ENCODE measurements at regions not wholly inside any gene's neighbourhood (a gene's known extent, or its start where the extent isn't known, plus 50 kb on each side); places are given as distances from the start of the nearest gene placed in this dataset.

DNA sequence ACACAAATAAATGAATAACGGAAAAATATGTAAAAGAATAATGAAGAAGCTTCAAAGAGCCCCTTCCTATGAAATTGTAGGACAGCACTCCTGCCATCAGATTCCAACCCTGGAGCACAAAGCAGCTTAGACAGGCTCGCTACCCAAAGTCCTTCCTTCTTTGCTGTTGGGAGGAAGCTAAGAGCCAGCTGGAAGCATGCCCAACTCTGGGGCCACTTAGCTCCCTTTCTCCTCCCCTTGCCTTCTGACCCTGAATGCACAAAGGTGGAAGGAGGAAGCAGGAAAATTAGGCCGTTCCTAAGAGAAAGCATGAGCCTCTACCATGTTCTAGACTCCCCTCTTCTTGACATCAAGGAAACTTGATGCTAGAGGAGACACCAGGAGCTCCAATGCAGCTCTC is 700.8 kb downstream of the RNF144A start (continued):
- TF ChIP-seq SRF (IDR thresholded peaks at IDR 0.05; ENCODE audit: low read depth) (no peak), SP1 (IDR thresholded peaks at IDR 0.05; ENCODE audit: low read depth) (no peak)
- TF ChIP-seq, protein P1, sequence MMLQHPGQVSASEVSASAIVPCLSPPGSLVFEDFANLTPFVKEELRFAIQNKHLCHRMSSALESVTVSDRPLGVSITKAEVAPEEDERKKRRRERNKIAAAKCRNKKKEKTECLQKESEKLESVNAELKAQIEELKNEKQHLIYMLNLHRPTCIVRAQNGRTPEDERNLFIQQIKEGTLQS (IDR thresholded peaks at IDR 0.05) = no peak

DNA sequence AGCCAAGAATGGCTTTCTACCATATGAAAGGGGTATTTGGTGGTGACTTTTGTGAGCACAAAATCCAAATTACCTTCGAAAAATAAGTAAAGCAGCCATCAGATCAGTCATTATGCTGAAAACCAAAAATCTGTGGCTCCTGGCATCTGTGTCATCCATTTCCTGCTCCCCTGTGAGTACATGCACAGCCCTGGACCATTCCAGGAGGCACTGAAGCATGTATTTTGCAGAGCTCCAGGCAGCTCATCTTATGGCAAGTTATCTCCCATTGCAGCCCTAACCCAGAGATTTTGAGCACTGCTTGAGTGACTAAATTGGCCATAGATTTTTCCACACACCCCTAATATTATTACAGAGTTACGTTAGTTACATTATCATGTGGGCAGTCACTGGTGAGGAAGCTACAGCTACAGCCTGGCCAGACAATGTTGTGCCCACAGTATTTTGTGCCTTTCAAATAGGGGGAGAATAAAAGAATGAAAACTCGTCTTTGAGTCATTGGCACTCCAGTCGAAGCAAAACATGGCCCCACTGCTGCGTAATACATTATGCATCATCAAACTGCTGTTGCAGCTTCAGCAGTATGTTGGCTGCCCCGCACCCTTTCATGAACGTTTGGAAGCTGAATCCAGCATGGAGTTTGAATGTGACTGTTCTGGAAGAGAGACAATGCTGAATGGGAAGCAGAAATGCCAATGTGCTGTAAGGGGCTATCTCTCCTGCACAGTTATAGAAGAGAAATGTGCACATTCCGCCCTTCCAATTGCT is 702.2 kb downstream of the RNF144A start:
- DNase-seq (ENCODE audit: low read depth, low spot score) = no peak
- Histone ChIP-seq H3K79me2 (ENCODE audit: insufficient read depth, low read length) (no peaks in the 10 kb centered on the region), H3K27me3 (ENCODE audit: insufficient read depth, low read length) (0 out of 2 replicates have a peak, but pooled peaks cover under 1% of the 10 kb centered on the region), H3K27ac (ENCODE audit: low read depth, low read length) (no peak overlapping the region), H2AFZ (ENCODE audit: low read depth, low read length, poor library complexity, severe bottlenecking) (no peak overlapping the region), H3K4me3 (replicated peaks in 1 of 2; ENCODE audit: low read depth in 1 of 2, low read length in 2 of 2) (no peak overlapping the region), H3K36me3 (ENCODE audit: control insufficient read depth in 1 of 2, insufficient read depth in 2 of 2, low read length in 2 of 2) (no peaks in the 10 kb centered on the region), H3K9ac (ENCODE audit: low read length) (no peak overlapping the region), H3K9me3 (ENCODE audit: control insufficient read depth in 1 of 2, insufficient read depth in 1 of 2, low read depth in 1 of 2, low read length in 2 of 2) (no peaks in the 10 kb centered on the region), H4K20me1 (ENCODE audit: insufficient read depth) (no peaks in the 10 kb centered on the region), H3K9me2 (ENCODE audit: insufficient read depth) (no peaks in the 10 kb centered on the region), H3K4me2 (ENCODE audit: low read length) (no peak overlapping the region), H3K4me1 (ENCODE audit: control insufficient read depth in 1 of 2, insufficient read depth in 2 of 2, low read length in 2 of 2) (no peaks in the 10 kb centered on the region)
- ChIA-PET RAD21 (ENCODE audit: low non-redundant PET in 1 of 2, low total read pairs in 2 of 2, uncharacterized antibody in 2 of 2, unreplicated experiment in 2 of 2) (no interaction called here), POLR2A (no interaction called here), CTCF (no interaction called here)
- TF ChIP-seq ELF1 (IDR thresholded peaks at IDR 0.05; ENCODE audit: borderline replicate concordance, low read depth) (no peak), JUND (IDR thresholded peaks at IDR 0.05) (no peak), EGR1 (IDR thresholded peaks at IDR 0.05; ENCODE audit: low read depth) (no peak), EZH2phosphoT487 (IDR thresholded peaks at IDR 0.05; ENCODE audit: borderline replicate concordance) (no peak), SIN3A (IDR thresholded peaks at IDR 0.05; ENCODE audit: low read depth) (no peak), RAD21 (IDR thresholded peaks at IDR 0.05; ENCODE audit: low read depth) (no peak), ZNF274 (IDR thresholded peaks at IDR 0.05; ENCODE audit: low read depth, low read length) (no peak), SRF (IDR thresholded peaks at IDR 0.05; ENCODE audit: low read depth) (no peak), FOSL1 (IDR thresholded peaks at IDR 0.05; ENCODE audit: low read depth) (no peak)
- TF ChIP-seq, protein P2, sequence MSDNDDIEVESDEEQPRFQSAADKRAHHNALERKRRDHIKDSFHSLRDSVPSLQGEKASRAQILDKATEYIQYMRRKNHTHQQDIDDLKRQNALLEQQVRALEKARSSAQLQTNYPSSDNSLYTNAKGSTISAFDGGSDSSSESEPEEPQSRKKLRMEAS (IDR thresholded peaks at IDR 0.05) = no peak
- TF ChIP-seq, protein P3, sequence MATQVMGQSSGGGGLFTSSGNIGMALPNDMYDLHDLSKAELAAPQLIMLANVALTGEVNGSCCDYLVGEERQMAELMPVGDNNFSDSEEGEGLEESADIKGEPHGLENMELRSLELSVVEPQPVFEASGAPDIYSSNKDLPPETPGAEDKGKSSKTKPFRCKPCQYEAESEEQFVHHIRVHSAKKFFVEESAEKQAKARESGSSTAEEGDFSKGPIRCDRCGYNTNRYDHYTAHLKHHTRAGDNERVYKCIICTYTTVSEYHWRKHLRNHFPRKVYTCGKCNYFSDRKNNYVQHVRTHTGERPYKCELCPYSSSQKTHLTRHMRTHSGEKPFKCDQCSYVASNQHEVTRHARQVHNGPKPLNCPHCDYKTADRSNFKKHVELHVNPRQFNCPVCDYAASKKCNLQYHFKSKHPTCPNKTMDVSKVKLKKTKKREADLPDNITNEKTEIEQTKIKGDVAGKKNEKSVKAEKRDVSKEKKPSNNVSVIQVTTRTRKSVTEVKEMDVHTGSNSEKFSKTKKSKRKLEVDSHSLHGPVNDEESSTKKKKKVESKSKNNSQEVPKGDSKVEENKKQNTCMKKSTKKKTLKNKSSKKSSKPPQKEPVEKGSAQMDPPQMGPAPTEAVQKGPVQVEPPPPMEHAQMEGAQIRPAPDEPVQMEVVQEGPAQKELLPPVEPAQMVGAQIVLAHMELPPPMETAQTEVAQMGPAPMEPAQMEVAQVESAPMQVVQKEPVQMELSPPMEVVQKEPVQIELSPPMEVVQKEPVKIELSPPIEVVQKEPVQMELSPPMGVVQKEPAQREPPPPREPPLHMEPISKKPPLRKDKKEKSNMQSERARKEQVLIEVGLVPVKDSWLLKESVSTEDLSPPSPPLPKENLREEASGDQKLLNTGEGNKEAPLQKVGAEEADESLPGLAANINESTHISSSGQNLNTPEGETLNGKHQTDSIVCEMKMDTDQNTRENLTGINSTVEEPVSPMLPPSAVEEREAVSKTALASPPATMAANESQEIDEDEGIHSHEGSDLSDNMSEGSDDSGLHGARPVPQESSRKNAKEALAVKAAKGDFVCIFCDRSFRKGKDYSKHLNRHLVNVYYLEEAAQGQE (IDR thresholded peaks at IDR 0.05; ENCODE audit: low read depth) = no peak
- intact Hi-C loops (cut with micrococcal nuclease) = no loop called here
- no peak for ATAC-seq
- no TSS peak for BruUV-seq (replicated peaks)
